ENCODE measurements at regions not wholly inside any gene's neighbourhood (a gene's known extent, or its start where the extent isn't known, plus 50 kb on each side); places are given as distances from the start of the nearest gene placed in this dataset.

GRCh38 chr20:10873026-10873425 lies 199.2 kb upstream of the JAG1 start:
- no peak for TF ChIP-seq CTCF (IDR thresholded peaks at IDR 0.05)
- DNase-seq (no peak), ATAC-seq (no peak)
- H3K9me3 ChIP-seq, result no peaks in the 10 kb centered on the region
- H3K4me3 ChIP-seq, result no peak overlapping the region
- no peaks in the 10 kb centered on the region for H3K4me1 ChIP-seq
- intact Hi-C loops (cut with DNase I), result no loop called here
- H3K27me3 ChIP-seq (ENCODE audit: low read depth), result no peaks in the 10 kb centered on the region
- H3K27ac ChIP-seq, result no peak overlapping the region
- no peaks in the 10 kb centered on the region for H3K36me3 ChIP-seq

GRCh38 chr20:10875653-10876052 lies 201.9 kb upstream of the JAG1 start:
- no peaks in the 10 kb centered on the region for H3K27me3 ChIP-seq (ENCODE audit: low read depth)
- no peak overlapping the region for H3K27ac ChIP-seq
- no peaks in the 10 kb centered on the region for H3K9me3 ChIP-seq
- no peak for DNase-seq
- no peak overlapping the region for H3K4me3 ChIP-seq
- no peaks in the 10 kb centered on the region for H3K36me3 ChIP-seq
- H3K4me1 ChIP-seq, result no peaks in the 10 kb centered on the region
- no peak for TF ChIP-seq CTCF (IDR thresholded peaks at IDR 0.05)
- intact Hi-C loops (cut with DNase I), result no loop called here
- ATAC-seq, result no peak

GRCh38 chr20:10876558-10876957 lies 202.8 kb upstream of the JAG1 start:
- ATAC-seq, result no peak
- TF ChIP-seq CTCF (IDR thresholded peaks at IDR 0.05), result no peak
- Histone ChIP-seq H3K27ac (no peak overlapping the region), H3K4me3 (no peak overlapping the region), H3K27me3 (ENCODE audit: low read depth) (no peaks in the 10 kb centered on the region), H3K4me1 (no peaks in the 10 kb centered on the region), H3K9me3 (no peaks in the 10 kb centered on the region), H3K36me3 (no peaks in the 10 kb centered on the region)
- intact Hi-C loops (cut with DNase I), result no loop called here
- DNase-seq, result no peak

- ATAC-seq (no peak), DNase-seq (no peak)
- no peak overlapping the region for H3K4me3 ChIP-seq
- TF ChIP-seq CTCF (IDR thresholded peaks at IDR 0.05), result no peak
- H3K27ac ChIP-seq, result no peak overlapping the region
- no peaks in the 10 kb centered on the region for H3K9me3 ChIP-seq
- no peaks in the 10 kb centered on the region for H3K4me1 ChIP-seq
- H3K36me3 ChIP-seq, result no peaks in the 10 kb centered on the region
- no peaks in the 10 kb centered on the region for H3K27me3 ChIP-seq (ENCODE audit: low read depth)
- intact Hi-C loops (cut with DNase I), result no loop called here
Observed at GRCh38 chr20:10877342-10877741, 203.5 kb upstream of the JAG1 start.

GRCh38 chr20:10883166-10883565 lies 209.4 kb upstream of the JAG1 start:
- Histone ChIP-seq H3K4me1 (no peaks in the 10 kb centered on the region), H3K27ac (no peak overlapping the region), H3K4me3 (no peak overlapping the region), H3K27me3 (ENCODE audit: low read depth) (no peaks in the 10 kb centered on the region), H3K36me3 (no peaks in the 10 kb centered on the region), H3K9me3 (no peaks in the 10 kb centered on the region)
- no peak for ATAC-seq
- intact Hi-C loops (cut with DNase I), result no loop called here
- TF ChIP-seq CTCF (IDR thresholded peaks at IDR 0.05), result no peak
- DNase-seq, result no peak

- no peak overlapping the region for H3K27ac ChIP-seq
- H3K4me3 ChIP-seq, result no peak overlapping the region
- ATAC-seq (no peak), DNase-seq (no peak)
- no peaks in the 10 kb centered on the region for H3K9me3 ChIP-seq
- no peak for TF ChIP-seq CTCF (IDR thresholded peaks at IDR 0.05)
- H3K4me1 ChIP-seq, result no peaks in the 10 kb centered on the region
- H3K27me3 ChIP-seq (ENCODE audit: low read depth), result no peaks in the 10 kb centered on the region
- no peaks in the 10 kb centered on the region for H3K36me3 ChIP-seq
- intact Hi-C loops (cut with DNase I), result no loop called here
Observed at GRCh38 chr20:10893321-10893720, 219.5 kb upstream of the JAG1 start.
